ENCODE measurements at regions not wholly inside any gene's neighbourhood (a gene's known extent, or its start where the extent isn't known, plus 50 kb on each side); places are given as distances from the start of the nearest gene placed in this dataset.

DNA sequence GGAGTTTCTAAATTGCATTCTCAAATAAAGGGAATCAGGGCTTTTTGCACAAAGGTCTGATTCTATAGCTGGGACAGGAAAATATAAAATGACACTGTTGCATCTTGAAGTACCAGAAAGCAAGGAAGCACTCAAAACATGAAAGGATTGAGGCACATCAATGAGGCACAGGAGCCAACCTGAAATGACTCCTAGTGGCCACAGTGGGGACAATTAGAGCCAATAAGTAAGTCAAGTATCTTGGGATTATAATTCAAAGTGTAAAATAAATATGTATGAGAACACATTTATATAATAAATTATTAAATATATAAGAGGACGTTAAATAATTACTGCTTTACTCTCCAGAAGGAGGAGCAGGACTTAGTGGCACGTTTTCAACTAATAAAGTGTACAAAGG is 1259.5 kb upstream of the CDH2 start:
- Mint-ChIP-seq H3K4me3 (no peak overlapping the region), H3K27me3 (no peaks in the 10 kb centered on the region), H3K9me3 (peaks cover 13% of the 10 kb centered on the region), H3K4me1 (no peaks in the 10 kb centered on the region), H3K27ac (no peak overlapping the region), H3K36me3 (ENCODE audit: low read depth) (no peaks in the 10 kb centered on the region)
- POLR2A ChIA-PET = no interaction called here
- TF ChIP-seq, protein P1, sequence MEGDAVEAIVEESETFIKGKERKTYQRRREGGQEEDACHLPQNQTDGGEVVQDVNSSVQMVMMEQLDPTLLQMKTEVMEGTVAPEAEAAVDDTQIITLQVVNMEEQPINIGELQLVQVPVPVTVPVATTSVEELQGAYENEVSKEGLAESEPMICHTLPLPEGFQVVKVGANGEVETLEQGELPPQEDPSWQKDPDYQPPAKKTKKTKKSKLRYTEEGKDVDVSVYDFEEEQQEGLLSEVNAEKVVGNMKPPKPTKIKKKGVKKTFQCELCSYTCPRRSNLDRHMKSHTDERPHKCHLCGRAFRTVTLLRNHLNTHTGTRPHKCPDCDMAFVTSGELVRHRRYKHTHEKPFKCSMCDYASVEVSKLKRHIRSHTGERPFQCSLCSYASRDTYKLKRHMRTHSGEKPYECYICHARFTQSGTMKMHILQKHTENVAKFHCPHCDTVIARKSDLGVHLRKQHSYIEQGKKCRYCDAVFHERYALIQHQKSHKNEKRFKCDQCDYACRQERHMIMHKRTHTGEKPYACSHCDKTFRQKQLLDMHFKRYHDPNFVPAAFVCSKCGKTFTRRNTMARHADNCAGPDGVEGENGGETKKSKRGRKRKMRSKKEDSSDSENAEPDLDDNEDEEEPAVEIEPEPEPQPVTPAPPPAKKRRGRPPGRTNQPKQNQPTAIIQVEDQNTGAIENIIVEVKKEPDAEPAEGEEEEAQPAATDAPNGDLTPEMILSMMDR (IDR thresholded peaks at IDR 0.05) = no peak
- no peak for DNase-seq
- intact Hi-C loops (cut with micrococcal nuclease) = no loop called here
- ATAC-seq (ENCODE audit: low read depth) = no peak
- CTCF ChIA-PET = no interaction called here

DNA sequence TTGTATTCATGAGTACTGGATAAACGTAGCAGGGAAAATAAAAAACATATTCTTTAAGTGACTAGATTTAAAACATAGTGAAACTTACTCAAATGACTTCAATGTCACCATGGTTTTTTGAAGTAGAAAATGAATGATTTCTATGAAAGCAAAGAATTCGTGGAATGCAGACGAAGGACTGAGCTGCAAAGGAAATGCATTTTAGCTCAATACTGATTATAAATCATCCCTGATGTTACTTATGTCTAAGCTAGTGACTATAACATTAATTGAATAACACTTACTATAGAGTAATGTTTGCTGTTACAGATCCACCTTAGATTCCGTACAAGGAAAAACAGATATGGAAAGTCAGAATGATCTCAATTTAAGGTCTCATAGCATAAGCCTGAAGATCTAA is 1257.7 kb upstream of the CDH2 start:
- Mint-ChIP-seq H3K27me3 (no peaks in the 10 kb centered on the region), H3K9me3 (peaks cover 9% of the 10 kb centered on the region), H3K36me3 (ENCODE audit: low read depth) (no peaks in the 10 kb centered on the region), H3K4me1 (no peaks in the 10 kb centered on the region), H3K27ac (no peak overlapping the region), H3K4me3 (no peak overlapping the region)
- TF ChIP-seq, protein P1 (IDR thresholded peaks at IDR 0.05) = no peak
- ChIA-PET POLR2A (no interaction called here), CTCF (no interaction called here)
- DNase-seq = no peak
- intact Hi-C loops (cut with micrococcal nuclease) = no loop called here
- no peak for ATAC-seq (ENCODE audit: low read depth)

DNA sequence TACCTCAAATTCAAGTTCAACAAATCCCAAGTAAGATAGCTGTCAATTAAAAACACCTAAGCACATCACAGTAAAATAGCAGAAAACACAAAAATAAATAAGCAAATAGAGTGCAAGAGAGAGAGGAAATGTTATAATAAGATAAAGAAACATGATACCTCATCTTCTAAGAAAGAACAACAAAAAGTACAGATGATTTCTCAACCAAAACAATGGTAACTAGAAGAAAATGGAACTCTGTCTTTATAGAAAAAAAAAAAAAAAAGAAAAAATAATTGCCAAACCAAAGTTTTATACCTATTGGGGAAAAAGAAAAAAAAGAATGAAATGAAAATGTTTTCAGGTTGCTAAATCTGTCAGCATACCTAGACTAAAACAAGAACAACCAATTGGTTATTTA is 1253.5 kb upstream of the CDH2 start:
- peaks cover 13% of the 10 kb centered on the region for H3K9me3 Mint-ChIP-seq
- TF ChIP-seq, protein P1 (IDR thresholded peaks at IDR 0.05) = no peak
- no peaks in the 10 kb centered on the region for H3K4me1 Mint-ChIP-seq
- H3K36me3 Mint-ChIP-seq (ENCODE audit: low read depth) = no peaks in the 10 kb centered on the region
- H3K27me3 Mint-ChIP-seq = no peaks in the 10 kb centered on the region
- no peak for ATAC-seq (ENCODE audit: low read depth)
- no peak overlapping the region for H3K27ac Mint-ChIP-seq
- intact Hi-C loops (cut with micrococcal nuclease) = no loop called here
- ChIA-PET POLR2A (no interaction called here), CTCF (no interaction called here)
- no peak overlapping the region for H3K4me3 Mint-ChIP-seq
- DNase-seq = no peak

DNA sequence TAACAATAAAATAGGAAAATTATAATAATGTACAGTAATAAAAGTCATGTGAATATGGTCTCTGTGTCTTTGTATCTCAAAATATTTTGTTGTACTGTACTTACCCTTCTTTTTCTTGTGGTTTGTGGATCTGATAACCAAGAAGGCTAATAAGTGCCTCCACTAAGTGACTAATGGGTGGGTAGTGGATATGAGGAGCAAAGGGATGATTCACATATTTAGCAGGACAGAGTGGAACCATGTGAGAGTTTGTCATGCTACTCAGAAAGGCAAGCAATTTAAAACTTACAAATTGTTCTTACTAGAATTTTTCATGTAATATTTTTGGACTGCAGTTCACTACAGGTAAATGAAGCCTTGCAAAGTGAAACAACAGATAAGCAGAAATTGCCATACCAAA is 1241.2 kb upstream of the CDH2 start:
- CTCF ChIA-PET = no interaction called here

DNA sequence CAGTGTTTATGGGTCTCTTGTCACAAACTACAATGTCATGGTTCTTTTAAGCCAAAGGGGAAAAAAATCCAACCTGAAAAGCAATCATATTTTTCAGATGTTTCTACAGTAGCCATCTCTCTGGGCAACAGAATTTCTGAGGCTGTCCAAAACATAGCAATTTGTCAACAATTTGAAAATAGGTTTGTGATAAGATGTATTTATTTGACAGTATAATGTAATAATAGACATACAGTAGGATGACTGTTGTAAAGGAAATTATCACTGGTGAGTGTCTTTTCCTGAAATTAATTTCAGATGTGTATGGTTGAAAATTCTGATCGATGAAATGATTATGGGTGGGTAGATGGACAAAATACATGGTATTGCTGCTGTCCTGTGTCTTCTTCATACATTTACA is 1230.1 kb upstream of the CDH2 start:
- ATAC-seq (ENCODE audit: low read depth) (no peak), DNase-seq (no peak)
- intact Hi-C loops (cut with micrococcal nuclease) = no loop called here
- Mint-ChIP-seq H3K4me1 (no peaks in the 10 kb centered on the region), H3K9me3 (peaks cover 6% of the 10 kb centered on the region), H3K27ac (no peak overlapping the region), H3K4me3 (no peak overlapping the region), H3K27me3 (no peaks in the 10 kb centered on the region), H3K36me3 (ENCODE audit: low read depth) (no peaks in the 10 kb centered on the region)
- TF ChIP-seq, protein P1 (IDR thresholded peaks at IDR 0.05) = no peak
- ChIA-PET POLR2A (no interaction called here), CTCF (no interaction called here)

More for the DNA sequence above, 1241.2 kb upstream of the CDH2 start:
- intact Hi-C loops (cut with micrococcal nuclease) = no loop called here
- ATAC-seq (ENCODE audit: low read depth) = no peak
- no peaks in the 10 kb centered on the region for H3K4me1 Mint-ChIP-seq
- H3K9me3 Mint-ChIP-seq = peaks cover 13% of the 10 kb centered on the region
- no peak overlapping the region for H3K4me3 Mint-ChIP-seq
- no peaks in the 10 kb centered on the region for H3K27me3 Mint-ChIP-seq
- POLR2A ChIA-PET = no interaction called here
- no peaks in the 10 kb centered on the region for H3K36me3 Mint-ChIP-seq (ENCODE audit: low read depth)
- no peak overlapping the region for H3K27ac Mint-ChIP-seq
- TF ChIP-seq, protein P1 (IDR thresholded peaks at IDR 0.05) = no peak
- DNase-seq = no peak
